ENCODE measurements at regions not wholly inside any gene's neighbourhood (a gene's known extent, or its start where the extent isn't known, plus 50 kb on each side); places are given as distances from the start of the nearest gene placed in this dataset.

DNA sequence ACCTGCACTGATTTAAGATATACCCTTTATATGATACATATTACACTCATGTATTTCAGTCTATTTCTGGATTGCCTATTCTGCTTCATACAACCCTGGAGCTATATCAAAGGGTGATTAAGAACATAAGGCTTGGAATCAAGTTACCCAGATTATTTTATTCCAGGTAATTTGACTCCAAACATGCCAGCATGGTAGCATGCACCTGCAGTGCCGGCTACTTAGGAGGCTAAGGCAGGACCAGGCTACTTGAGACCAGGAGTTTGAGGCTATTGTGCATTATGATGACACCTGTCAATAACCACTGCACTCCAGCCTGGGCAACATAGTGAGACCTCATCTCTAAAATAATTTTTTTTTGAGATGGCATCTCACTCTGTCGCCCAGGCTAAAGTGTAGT, 50.4 kb upstream of the NEO1 start:
- DNase-seq = no peak

GRCh38 chr15:73000293-73000692, 52.0 kb upstream of the NEO1 start:
- no peak for DNase-seq

GRCh38 chr15:72999586-72999985, 52.7 kb upstream of the NEO1 start:
- no peak for DNase-seq

GRCh38 chr15:72998681-72999466, 53.4 kb upstream of the NEO1 start:
- DNase-seq = no peak

GRCh38 chr15:72998226-72998625, 54.0 kb upstream of the NEO1 start:
- DNase-seq = no peak

DNA sequence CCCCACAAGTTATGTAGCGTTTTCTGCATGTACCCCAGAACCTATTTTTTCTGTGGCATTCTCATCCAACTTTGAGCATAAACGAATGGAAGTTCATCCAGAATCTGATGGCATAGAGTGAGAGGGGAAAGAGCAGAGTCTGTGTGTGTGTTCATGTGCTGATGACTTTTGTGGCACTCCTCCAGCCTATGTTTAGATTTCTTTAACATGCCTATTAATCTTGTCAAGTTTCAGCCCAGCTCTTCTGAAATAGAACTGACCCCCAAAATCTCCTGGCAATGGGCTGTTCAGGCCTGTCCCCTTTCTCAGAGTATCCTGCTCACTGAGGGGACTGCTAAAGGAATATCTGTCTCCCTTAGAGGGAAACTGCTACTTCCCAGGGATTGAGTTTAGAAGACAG, 56.4 kb upstream of the NEO1 start:
- DNase-seq = no peak

GRCh38 chr15:72994534-72995177, 57.6 kb upstream of the NEO1 start:
- DNase-seq = no peak

- no peak for DNase-seq
Observed at GRCh38 chr15:72992841-72993252, 59.4 kb upstream of the NEO1 start.

GRCh38 chr15:72991026-72991425, 61.2 kb upstream of the NEO1 start:
- DNase-seq = no peak

DNA sequence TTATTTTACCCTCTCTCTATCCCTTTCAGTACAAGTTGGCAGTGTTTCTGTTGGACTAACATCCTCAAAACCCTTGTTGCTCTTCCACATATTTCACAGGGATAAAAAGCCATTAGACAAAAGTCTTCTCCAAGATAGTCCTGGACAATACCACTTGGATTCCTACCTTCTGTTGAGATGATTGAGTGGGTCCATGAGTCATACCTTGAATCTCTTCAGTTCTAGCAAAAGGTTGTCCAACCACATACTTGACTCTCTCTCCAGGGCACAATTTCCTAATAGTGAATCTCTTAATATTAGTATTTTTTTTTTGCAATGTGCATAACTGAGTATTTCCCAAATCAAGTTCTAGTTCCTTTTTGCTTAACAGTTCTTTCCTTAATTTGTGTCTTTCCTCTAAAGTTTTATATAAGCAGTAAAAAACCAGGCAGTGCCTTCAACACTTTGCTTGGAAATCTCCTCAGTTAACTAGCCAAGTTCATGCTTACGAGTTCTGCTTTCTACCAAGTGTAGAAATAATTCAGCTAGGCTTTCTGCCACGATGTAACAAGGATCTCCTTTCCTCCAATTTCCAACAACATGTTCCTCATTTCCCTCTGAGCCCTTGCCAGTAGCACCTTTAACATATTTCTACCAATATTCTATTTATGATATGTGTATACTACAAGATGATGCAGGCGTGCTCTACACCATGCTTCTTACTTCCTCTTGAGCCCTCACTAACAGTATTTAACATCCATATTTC, 68.3 kb upstream of the NEO1 start:
- DNase-seq = no peak

DNA sequence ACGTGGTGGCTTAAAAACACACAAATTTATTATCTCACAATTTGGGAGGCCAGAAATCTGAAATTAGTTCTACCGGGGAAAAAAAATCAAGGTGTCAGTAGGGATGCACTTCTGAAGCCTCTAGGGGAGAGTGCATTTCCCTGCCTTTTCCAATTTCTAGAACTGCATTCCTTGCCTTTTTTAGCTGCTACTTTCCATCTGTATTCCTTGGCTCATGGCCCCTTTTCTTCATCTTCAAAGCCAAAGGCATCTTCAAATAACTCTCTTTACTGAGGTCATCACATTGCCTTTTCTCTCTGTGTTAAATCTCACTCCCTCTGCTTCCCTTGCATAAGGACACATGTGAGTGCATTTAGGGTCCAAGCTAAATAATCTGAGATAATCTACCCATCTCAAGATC, 69.5 kb upstream of the NEO1 start:
- DNase-seq = no peak

DNA sequence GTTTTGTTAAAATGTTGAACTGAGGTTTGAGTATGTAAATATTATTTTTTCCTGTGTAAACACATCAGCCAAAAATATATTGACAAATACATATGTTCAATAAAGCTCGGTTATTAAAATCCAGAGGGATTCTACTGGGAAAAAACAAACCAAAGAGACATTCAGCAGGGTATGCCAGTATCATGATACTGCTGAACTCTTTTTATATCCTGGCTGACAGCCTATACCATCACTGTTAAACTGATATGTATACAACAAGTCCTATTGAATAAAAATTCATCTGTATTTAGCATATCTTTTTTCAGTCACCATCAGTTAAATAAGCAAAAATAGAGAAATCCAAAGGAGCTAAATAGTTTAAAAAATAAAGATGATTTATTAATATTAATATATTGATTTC, 71.6 kb upstream of the NEO1 start:
- no peak for DNase-seq

GRCh38 chr15:72979791-72980190, 72.5 kb upstream of the NEO1 start:
- DNase-seq = no peak

DNA sequence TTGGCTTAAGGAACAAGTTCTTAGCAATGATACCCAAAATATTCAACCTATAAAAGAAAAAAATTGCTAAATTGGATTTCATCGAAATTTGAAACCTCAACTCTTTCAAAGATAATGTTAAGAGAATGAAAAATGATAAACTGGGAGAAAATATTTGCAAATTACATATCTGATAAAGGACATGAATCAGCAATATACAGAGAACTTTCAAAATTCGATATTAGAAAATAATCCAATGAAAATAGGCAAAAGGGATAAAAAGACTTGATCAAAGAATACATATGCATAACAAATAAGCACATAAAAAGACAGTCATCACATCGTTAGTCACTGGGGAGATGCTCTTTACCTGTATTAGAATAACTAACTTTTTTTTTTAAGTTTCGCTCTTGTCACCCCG, 73.0 kb upstream of the NEO1 start:
- no peak for DNase-seq

- no peak for DNase-seq
Observed at GRCh38 chr15:72978223-72978622, 74.0 kb upstream of the NEO1 start.

DNA sequence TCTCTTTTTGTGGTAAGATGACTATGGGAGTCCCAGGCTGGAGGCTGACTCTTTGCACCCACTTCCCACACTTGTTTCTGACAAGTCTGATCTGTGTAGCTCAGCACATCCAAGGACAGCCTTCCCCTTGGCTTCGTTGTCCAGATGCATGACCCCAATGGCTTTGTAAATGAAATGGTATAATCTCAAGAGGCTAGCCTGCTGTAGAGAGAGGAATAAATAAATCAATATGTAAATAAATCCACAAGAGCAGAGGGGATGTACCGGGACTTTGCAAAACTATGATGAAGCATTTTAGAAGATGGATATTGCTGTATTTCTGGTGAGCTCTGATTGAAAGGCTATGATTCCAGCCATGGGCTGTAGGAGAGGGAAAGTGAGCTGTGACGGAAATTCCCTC, 79.9 kb upstream of the NEO1 start:
- DNase-seq = no peak

DNA sequence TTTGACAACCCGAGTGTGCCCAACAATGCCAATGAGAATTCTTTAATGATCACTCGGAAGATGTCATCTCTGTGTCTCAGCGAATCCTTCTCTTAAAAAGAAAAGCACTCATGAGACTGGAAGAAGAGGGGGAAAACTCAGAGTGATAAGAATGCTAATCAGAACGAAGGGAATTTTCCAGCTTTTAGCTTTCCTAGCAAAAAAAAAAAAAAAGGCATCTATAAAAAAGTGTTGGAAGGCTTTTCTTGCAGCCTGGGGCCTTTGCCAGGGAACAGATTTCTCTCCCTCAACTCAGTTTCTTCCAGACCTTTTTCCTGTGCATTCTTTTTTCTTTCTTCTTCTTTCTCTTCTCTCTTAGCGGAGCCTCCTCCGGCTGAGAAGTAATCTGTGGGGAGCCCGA, 80.5 kb upstream of the NEO1 start:
- DNase-seq = no peak

- DNase-seq = no peak
Observed at GRCh38 chr15:72970933-72971760, 81.1 kb upstream of the NEO1 start.

- DNase-seq = no peak
Observed at GRCh38 chr15:72968531-72968922, 83.7 kb upstream of the NEO1 start.

GRCh38 chr15:72967811-72968530, 84.3 kb upstream of the NEO1 start:
- DNase-seq = no peak

GRCh38 chr15:72967397-72967796, 84.9 kb upstream of the NEO1 start:
- DNase-seq = no peak

DNA sequence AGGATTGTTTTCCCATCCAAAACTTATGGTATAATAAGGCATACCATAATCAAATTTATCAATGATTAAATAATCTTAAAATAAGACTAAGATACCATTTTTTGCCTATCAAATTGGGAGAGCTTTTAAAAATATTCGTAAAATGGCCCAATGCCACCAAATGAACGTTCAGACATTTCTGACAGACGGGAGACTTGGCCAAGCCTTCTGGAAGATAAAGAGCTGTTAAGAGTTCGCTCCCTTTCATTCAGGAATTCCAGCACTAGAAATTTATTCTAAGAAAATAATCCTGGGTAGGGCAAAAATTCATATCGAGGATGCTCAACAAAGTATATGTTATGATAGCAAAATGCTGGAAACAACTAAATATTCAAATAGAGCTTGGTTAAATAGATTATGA, 85.6 kb upstream of the NEO1 start:
- no peak for DNase-seq

- DNase-seq = no peak
Observed at GRCh38 chr15:72965671-72966070, 86.6 kb upstream of the NEO1 start.

All from GF-D8 (cell line).